SW 1271 (cell line): ENCODE measurements at regions not wholly inside any gene's neighbourhood (a gene's known extent, or its start where the extent isn't known, plus 50 kb on each side); places are given as distances from the start of the nearest gene placed in this dataset.
"Not testable (repeated sequence)": the region's sequence is repeated elsewhere in the genome, so short reads cannot be mapped to it uniquely, and the experiment has no call there.

Source experiments
- DNase-seq, 2 experiments: peaks; one replicate each; lab custom pipeline; 2025; lab: John Stamatoyannopoulos, UW

- no peak for DNase-seq
Measured at GRCh38 chr2:125630377-125630776, 1025.6 kb upstream of the GYPC start.

GRCh38 chr2:125634662-125635061, 1021.3 kb upstream of the GYPC start:
- DNase-seq: no peak

- no peak for DNase-seq
Measured at GRCh38 chr2:125638345-125638744, 1017.6 kb upstream of the GYPC start.

GRCh38 chr2:125642032-125642431, 1013.9 kb upstream of the GYPC start:
- DNase-seq: no peak

- DNase-seq: no peak
Measured at GRCh38 chr2:125643128-125643527, 1012.8 kb upstream of the GYPC start.

GRCh38 chr2:125643585-125643984, 1012.4 kb upstream of the GYPC start:
- DNase-seq: no peak

GRCh38 chr2:125644257-125644656, 1011.7 kb upstream of the GYPC start:
- DNase-seq: no peak

- DNase-seq: no peak
Measured at GRCh38 chr2:125652280-125652679, 1003.7 kb upstream of the GYPC start.

- no peak for DNase-seq
Measured at GRCh38 chr2:125654226-125654625, 1001.7 kb upstream of the GYPC start.

- DNase-seq: no peak
Measured at GRCh38 chr2:125656190-125656589, 999.8 kb upstream of the GYPC start.

- DNase-seq: no peak
Measured at GRCh38 chr2:125658583-125658982, 997.4 kb upstream of the GYPC start.

- DNase-seq: not testable (repeated sequence)
Measured at GRCh38 chr2:125660369-125660768, 995.6 kb upstream of the GYPC start.

- no peak for DNase-seq
Measured at GRCh38 chr2:125667630-125668029, 988.3 kb upstream of the GYPC start.

- no peak for DNase-seq
Measured at GRCh38 chr2:125679903-125680302, 976.1 kb upstream of the GYPC start.

- no peak for DNase-seq
Measured at GRCh38 chr2:125680809-125681208, 975.1 kb upstream of the GYPC start.

- no peak for DNase-seq
Measured at GRCh38 chr2:125681576-125681975, 974.4 kb upstream of the GYPC start.

- no peak for DNase-seq
Measured at GRCh38 chr2:125681976-125682805, 973.8 kb upstream of the GYPC start.

- no peak for DNase-seq
Measured at GRCh38 chr2:125684256-125684655, 971.7 kb upstream of the GYPC start.

GRCh38 chr2:125684932-125685331, 971.0 kb upstream of the GYPC start:
- no peak for DNase-seq

- DNase-seq: no peak
Measured at GRCh38 chr2:125696560-125696959, 959.4 kb upstream of the GYPC start.

GRCh38 chr2:125698280-125698679, 957.7 kb upstream of the GYPC start:
- DNase-seq: no peak

- no peak for DNase-seq
Measured at GRCh38 chr2:125701070-125701469, 954.9 kb upstream of the GYPC start.

- DNase-seq: no peak
Measured at GRCh38 chr2:125707611-125708010, 948.3 kb upstream of the GYPC start.

- no peak for DNase-seq
Measured at GRCh38 chr2:125710561-125710960, 945.4 kb upstream of the GYPC start.
